HepG2 (cell line): ENCODE measurements at regions not wholly inside any gene's neighbourhood (a gene's known extent, or its start where the extent isn't known, plus 50 kb on each side); places are given as distances from the start of the nearest gene placed in this dataset.

Experiments
- ATAC-seq: fragments of 200-7000 bp; cut with Tn5 transposase; 3 replicates; pipeline ENCODE4 v1.9.1; 2020; ENCODE audit warnings: mild to moderate bottlenecking, moderate library complexity
- BruUV-seq: library from RNA; stranded (reverse); fragments of 400-500 nt; replicated peaks from 2 replicates; lab custom pipeline; 2021; lab: Mats Ljungman, UMichigan
- CTCF ChIA-PET: fragments of 300-600 bp; formaldehyde crosslinking; extraction: SDS; loops from one replicate; lab custom pipeline; 2021; ENCODE audit warnings: low total read pairs, inconsistent platforms, low intra/inter-chr PET ratio; lab: Yijun Ruan, JAX
- POLR2A ChIA-PET: fragments of 350-600 bp; sonication (Branson Sonifier 250); formaldehyde crosslinking; loops from one replicate; lab custom pipeline; 2020; ENCODE audit warnings: antibody characterized with exemption, inconsistent platforms; lab: Yijun Ruan, JAX
- DNase-seq: peaks from one replicate; pipeline ENCODE4 v3.0.0-alpha.2; 2015; ENCODE audit warnings: low spot score
- FAIRE-seq: peaks from 3 replicates; lab custom pipeline; 2011; peaks lifted over from hg19 to GRCh38; lab: Jason Lieb, UNC
- H2AFZ ChIP-seq: one replicate; pipeline ENCODE4 v1.6.1; 2011; ENCODE audit warnings: low read length, inconsistent platforms
- H3K27ac ChIP-seq: fragments of 300-600 bp; 3 replicates; pipeline ENCODE4 v1.8.0; 2011; ENCODE audit warnings: mixed run types, mild to moderate bottlenecking, mixed read lengths, low read length, inconsistent platforms; ENCODE audit not compliant: insufficient read depth; ENCODE audit errors: extremely low read length
- H3K27me3 ChIP-seq, 2 experiments: fragments of 200-600 bp in 1 of 2; 2 replicates in 1 of 2; 3 replicates in 1 of 2; pipeline versions ENCODE4 v1.6.0 to v1.8.0; 2011; ENCODE audit warnings: low read length in 2 of 2, mild to moderate bottlenecking in 2 of 2, moderate library complexity in 2 of 2, inconsistent platforms in 1 of 2; ENCODE audit not compliant: insufficient read depth in 2 of 2, control insufficient read depth in 1 of 2
- H3K36me3 ChIP-seq, 2 experiments: fragments of 200-600 bp in 1 of 2; replicated peaks in 1 of 2; 2 replicates in 1 of 2; 3 replicates in 1 of 2; pipeline versions ENCODE4 v1.5.1 to v1.8.0; 2011; ENCODE audit warnings: low read length in 2 of 2, inconsistent platforms in 1 of 2; ENCODE audit not compliant: insufficient read depth in 2 of 2, control insufficient read depth in 1 of 2
- H3K4me1 ChIP-seq: 2 replicates; pipeline ENCODE4 v1.5.1; 2012; ENCODE audit warnings: low read length, inconsistent platforms; ENCODE audit not compliant: insufficient read depth
- H3K4me2 ChIP-seq: 2 replicates; pipeline ENCODE4 v1.6.0; 2011; ENCODE audit warnings: low read depth, low read length, inconsistent platforms
- H3K4me3 ChIP-seq, 3 experiments: fragments of 200-600 bp in 1 of 3; sonication (generic), shearing (Covaris generic) in 1 of 3; replicated peaks in 1 of 3; 2 replicates each; pipeline ENCODE4 v1.5.1; 2011 to 2016; ENCODE audit warnings: low read length in 3 of 3, inconsistent platforms in 2 of 3, low read depth in 2 of 3, mild to moderate bottlenecking in 2 of 3, control low read depth in 1 of 3, mixed read lengths in 1 of 3; ENCODE audit not compliant: insufficient read depth in 1 of 3
- H3K79me2 ChIP-seq: one replicate; pipeline ENCODE4 v1.6.1; 2011; ENCODE audit warnings: low read length, inconsistent platforms; ENCODE audit not compliant: insufficient read depth
- H3K9ac ChIP-seq: 2 replicates; pipeline ENCODE4 v1.6.0; 2011; ENCODE audit warnings: mild to moderate bottlenecking, low read depth, low read length, inconsistent platforms; ENCODE audit not compliant: insufficient read depth
- H3K9me3 ChIP-seq: 2 replicates; pipeline ENCODE4 v1.5.1; 2012; ENCODE audit warnings: mild to moderate bottlenecking, low read length
- H4K20me1 ChIP-seq: 2 replicates; pipeline ENCODE4 v1.6.0; 2011; ENCODE audit warnings: inconsistent platforms, mild to moderate bottlenecking, low read length, moderate library complexity; ENCODE audit not compliant: insufficient read depth
- BCL6 ChIP-seq: IDR thresholded peaks from 2 replicates; pipeline ENCODE4 v1.6.1; 2016; ENCODE audit warnings: missing genetic modification reagents, missing compliant biosample characterization
- BCLAF1 ChIP-seq: fragments of 450-650 bp; IDR thresholded peaks from 2 replicates; pipeline ENCODE4 v1.6.1; 2017; ENCODE audit warnings: mild to moderate bottlenecking
- ETV5 ChIP-seq: IDR thresholded peaks from 2 replicates; pipeline ENCODE4 v1.6.1; 2018; ENCODE audit warnings: missing biosample characterization, missing genetic modification reagents, inconsistent platforms, borderline replicate concordance
- GFI1 ChIP-seq: sonication (generic); formaldehyde crosslinking; IDR thresholded peaks from 2 replicates; pipeline ENCODE4 v1.5.0; 2020; ENCODE audit warnings: missing genetic modification reagents, mild to moderate bottlenecking, borderline replicate concordance
- HNF4A ChIP-seq: sonication (generic); formaldehyde crosslinking; IDR thresholded peaks from 2 replicates; pipeline ENCODE4 v1.4.0; 2020; ENCODE audit warnings: missing genetic modification reagents
- HNRNPLL ChIP-seq: fragments of 200-400 bp; formaldehyde crosslinking; IDR thresholded peaks from 2 replicates; pipeline ENCODE4 v1.6.1; 2017; ENCODE audit warnings: mild to moderate bottlenecking, low read depth, low read length; ENCODE audit not compliant: poor library complexity, severe bottlenecking
- HOXA3 ChIP-seq: sonication (generic); formaldehyde crosslinking; IDR thresholded peaks from 2 replicates; pipeline ENCODE4 v1.5.0; 2020; ENCODE audit warnings: missing genetic modification reagents
- MBD4 ChIP-seq: IDR thresholded peaks from 2 replicates; pipeline ENCODE4 v1.6.1; 2012; ENCODE audit warnings: low read length, inconsistent platforms, borderline replicate concordance
- MTF2 ChIP-seq: sonication (generic); formaldehyde crosslinking; IDR thresholded peaks from 2 replicates; pipeline ENCODE4 v1.5.0; 2020; ENCODE audit warnings: missing genetic modification reagents, borderline replicate concordance
- PHF20 ChIP-seq: sonication (generic); formaldehyde crosslinking; IDR thresholded peaks from 2 replicates; pipeline ENCODE4 v1.5.0; 2020; ENCODE audit warnings: mild to moderate bottlenecking, missing genetic modification reagents
- REXO4 ChIP-seq: sonication (generic); formaldehyde crosslinking; IDR thresholded peaks from 2 replicates; pipeline ENCODE4 v1.8.0; 2022; ENCODE audit warnings: missing genetic modification reagents, mild to moderate bottlenecking, borderline replicate concordance
- RNF2 ChIP-seq: fragments of 450-650 bp; conservative IDR thresholded peaks from 2 replicates; pipeline ENCODE4 v1.6.1; 2016; ENCODE audit warnings: low read depth
- SCMH1 ChIP-seq: sonication (generic); formaldehyde crosslinking; IDR thresholded peaks from 2 replicates; pipeline ENCODE4 v1.9.0; 2021; ENCODE audit warnings: missing genetic modification reagents, mild to moderate bottlenecking, borderline replicate concordance
- SMARCE1 ChIP-seq: fragments of 450-650 bp; IDR thresholded peaks from 2 replicates; pipeline ENCODE4 v1.6.1; 2017; ENCODE audit warnings: borderline replicate concordance
- SMC3 ChIP-seq: IDR thresholded peaks from 2 replicates; pipeline ENCODE4 v1.6.1; 2011; ENCODE audit warnings: low read length, improper control_type of control experiment
- STAG1 ChIP-seq: sonication (generic); formaldehyde crosslinking; IDR thresholded peaks from 2 replicates; pipeline ENCODE4 v1.4.0; 2020; ENCODE audit warnings: missing genetic modification reagents
- ZFP1 ChIP-seq: IDR thresholded peaks from 2 replicates; pipeline ENCODE4 v1.6.1; 2016
- ZNF12 ChIP-seq: sonication (generic); formaldehyde crosslinking; IDR thresholded peaks from 2 replicates; pipeline ENCODE4 v1.5.0; 2020; ENCODE audit warnings: missing genetic modification reagents
- ZNF317 ChIP-seq: sonication (generic); formaldehyde crosslinking; IDR thresholded peaks from 2 replicates; pipeline ENCODE4 v1.5.0; 2020; ENCODE audit warnings: mild to moderate bottlenecking, missing genetic modification reagents
- ZNF619 ChIP-seq: sonication (generic); formaldehyde crosslinking; IDR thresholded peaks from 2 replicates; pipeline ENCODE4 v1.4.0; 2020; ENCODE audit warnings: mild to moderate bottlenecking, missing genetic modification reagents
- ZNF777 ChIP-seq: sonication (generic); formaldehyde crosslinking; IDR thresholded peaks from 2 replicates; pipeline ENCODE4 v1.4.0; 2020; ENCODE audit warnings: missing genetic modification reagents
- WGBS: methylation state at CpG from one replicate; pipeline ENCODE4 v1.1.6; 2017; ENCODE audit warnings: low lambda C conversion rate; 5-methylcytosine and 5-hydroxymethylcytosine counted together
- in situ Hi-C: cut with HindIII; loops from 2 replicates; pipeline ENCODE4 v1.10.0; 2017; ENCODE audit warnings: low pct_unique_long_range_greater_than_20kb; ENCODE audit not compliant: extremely low pct_ligation_motif_present
- intact Hi-C: fragments of 100-400 bp; cut with micrococcal nuclease; formaldehyde crosslinking; loops from one replicate; pipeline ENCODE4 v1.10.0; 2022; ENCODE audit not compliant: unreplicated experiment
- TF ChIP-seq, protein P1 (sequence below): sonication (generic); formaldehyde crosslinking; IDR thresholded peaks from 2 replicates; pipeline ENCODE4 v1.4.0; 2020; ENCODE audit warnings: missing genetic modification reagents

- no peaks in the 10 kb centered on the region for H3K36me3 ChIP-seq
- ChIA-PET CTCF (interaction anchor here (0.7 kb wide), 1 partner anchor 554 kb away, joined by 3 read pairs; no protein-coding TSS in a partner anchor), POLR2A (no interaction called here)
- peak; percentile 63 for FAIRE-seq
- DNase-seq: peak; percentile 24
- no peaks in the 10 kb centered on the region for H3K4me1 ChIP-seq
- H3K4me2 ChIP-seq: peak overlapping the region; percentile 46
- no peaks in the 10 kb centered on the region for H4K20me1 ChIP-seq
- in situ Hi-C loops: loop anchor here (10.0 to 25.0 kb wide), 2 partner anchors 553 to 1195 kb away; no protein-coding TSS in a partner anchor
- H2AFZ ChIP-seq: peak overlapping the region; percentile 21
- H3K27ac ChIP-seq: no peak overlapping the region
- H3K27me3 ChIP-seq: peaks cover 3 to 19% of the 10 kb centered on the region in 2 experiments; a peak in 4 of 5 replicates
- intact Hi-C loops: loop anchor here (10.0 kb wide), 2 partner anchors 133 to 227 kb away; no protein-coding TSS in a partner anchor
- no TSS peak for BruUV-seq
- peak; percentile 100 for ATAC-seq
- 18% methylated on average over 8 of the region's 31 CpGs for WGBS
- H3K4me3 ChIP-seq: peak overlapping the region in 1 of 3 experiments; percentile 47; a peak in 2 of 6 replicates
- H3K9ac ChIP-seq: no peak overlapping the region
- H3K9me3 ChIP-seq: no peaks in the 10 kb centered on the region
- no peaks in the 10 kb centered on the region for H3K79me2 ChIP-seq
- TF ChIP-seq ETV5 (CRISPR knock-in tag) (no peak), MBD4 (no peak), MTF2 (CRISPR knock-in tag) (0 out of 2 replicates have a peak, but pooled peaks have one; percentile 33), HNF4A (CRISPR knock-in tag) (no peak), GFI1 (CRISPR knock-in tag) (no peak), STAG1 (CRISPR knock-in tag) (peak; percentile 75), SCMH1 (CRISPR knock-in tag) (no peak), ZNF777 (CRISPR knock-in tag) (no peak), ZFP1 (CRISPR knock-in tag) (no peak), ZNF12 (CRISPR knock-in tag) (no peak), SMC3 (no peak; the same call in 1 of the 2 replicates), REXO4 (CRISPR knock-in tag) (no peak), BCLAF1 (no peak), HOXA3 (0 out of 2 replicates have a peak, but pooled peaks have one; percentile 13), PHF20 (CRISPR knock-in tag) (no peak), SMARCE1 (no peak), ZNF619 (CRISPR knock-in tag) (no peak), ZNF317 (CRISPR knock-in tag) (no peak), BCL6 (CRISPR knock-in tag) (no peak), RNF2 (no peak), HNRNPLL (peak; percentile 18)
- TF ChIP-seq, protein P1, sequence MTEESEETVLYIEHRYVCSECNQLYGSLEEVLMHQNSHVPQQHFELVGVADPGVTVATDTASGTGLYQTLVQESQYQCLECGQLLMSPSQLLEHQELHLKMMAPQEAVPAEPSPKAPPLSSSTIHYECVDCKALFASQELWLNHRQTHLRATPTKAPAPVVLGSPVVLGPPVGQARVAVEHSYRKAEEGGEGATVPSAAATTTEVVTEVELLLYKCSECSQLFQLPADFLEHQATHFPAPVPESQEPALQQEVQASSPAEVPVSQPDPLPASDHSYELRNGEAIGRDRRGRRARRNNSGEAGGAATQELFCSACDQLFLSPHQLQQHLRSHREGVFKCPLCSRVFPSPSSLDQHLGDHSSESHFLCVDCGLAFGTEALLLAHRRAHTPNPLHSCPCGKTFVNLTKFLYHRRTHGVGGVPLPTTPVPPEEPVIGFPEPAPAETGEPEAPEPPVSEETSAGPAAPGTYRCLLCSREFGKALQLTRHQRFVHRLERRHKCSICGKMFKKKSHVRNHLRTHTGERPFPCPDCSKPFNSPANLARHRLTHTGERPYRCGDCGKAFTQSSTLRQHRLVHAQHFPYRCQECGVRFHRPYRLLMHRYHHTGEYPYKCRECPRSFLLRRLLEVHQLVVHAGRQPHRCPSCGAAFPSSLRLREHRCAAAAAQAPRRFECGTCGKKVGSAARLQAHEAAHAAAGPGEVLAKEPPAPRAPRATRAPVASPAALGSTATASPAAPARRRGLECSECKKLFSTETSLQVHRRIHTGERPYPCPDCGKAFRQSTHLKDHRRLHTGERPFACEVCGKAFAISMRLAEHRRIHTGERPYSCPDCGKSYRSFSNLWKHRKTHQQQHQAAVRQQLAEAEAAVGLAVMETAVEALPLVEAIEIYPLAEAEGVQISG (CRISPR knock-in tag): no peak
Observed at GRCh38 chr1:209207701-209208286, 375.7 kb upstream of the CAMK1G start.
